Stimulated activated CD8-positive, alpha-beta memory T cell treated with anti-CD3 and anti-CD28 coated beads, Interleukin-12 subunit alpha, Interleukin-12 subunit beta, amount 100 ng/mL, for 24 hours (primary cell): ENCODE measurements at regions not wholly inside any gene's neighbourhood (a gene's known extent, or its start where the extent isn't known, plus 50 kb on each side); places are given as distances from the start of the nearest gene placed in this dataset.
"Not testable (repeated sequence)": the region's sequence is repeated elsewhere in the genome, so short reads cannot be mapped to it uniquely, and the experiment has no call there.

Experiments
- DNase-seq: peaks from one replicate; pipeline ENCODE4 v3.0.0-alpha.2; 2020; ENCODE audit errors: extremely low read depth

DNA sequence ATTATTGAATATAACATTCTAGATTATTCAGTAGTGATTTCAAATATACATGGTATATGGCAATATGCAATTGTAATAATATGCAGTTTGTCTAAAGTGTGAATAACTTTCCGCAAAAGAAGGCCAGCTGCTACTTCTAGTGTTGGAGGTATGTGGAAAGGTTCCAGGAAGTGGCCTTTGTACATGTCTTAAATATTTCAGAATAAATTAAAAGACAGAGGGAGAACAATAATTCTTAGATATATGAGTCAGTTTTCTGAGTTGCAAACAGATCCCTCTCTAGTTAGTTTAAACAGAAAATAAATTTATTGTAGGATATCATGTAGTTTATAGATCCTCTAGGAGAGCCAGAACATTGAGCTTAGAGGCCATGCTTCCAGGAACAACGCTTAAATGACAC is 210.8 kb upstream of the ELL2 start:
- no peak for DNase-seq

DNA sequence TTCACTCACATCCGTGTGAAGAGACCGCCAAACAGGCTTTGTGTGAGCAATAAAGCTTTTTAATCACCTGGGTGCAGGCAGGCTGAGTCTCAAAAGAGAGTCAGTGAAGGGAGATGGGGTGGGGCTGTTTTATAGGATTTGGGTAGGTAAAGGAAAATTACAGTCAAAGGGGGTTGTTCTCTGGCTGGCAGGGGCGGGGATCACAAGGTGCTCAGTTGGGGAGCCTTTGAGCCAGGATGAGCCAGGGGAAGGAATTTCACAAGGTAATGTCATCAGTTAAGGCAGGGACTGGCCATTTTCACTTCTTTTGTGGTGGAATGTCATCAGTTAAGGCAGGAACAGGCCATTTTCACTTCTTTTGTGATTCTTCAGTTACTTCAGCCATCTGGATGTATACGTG is 210.3 kb upstream of the ELL2 start:
- DNase-seq: not testable (repeated sequence)

- DNase-seq: not testable (repeated sequence)
Measured at GRCh38 chr5:96170481-96171125, 209.0 kb upstream of the ELL2 start.

- DNase-seq: not testable (repeated sequence)
Measured at GRCh38 chr5:96168833-96169232, 207.2 kb upstream of the ELL2 start.

DNA sequence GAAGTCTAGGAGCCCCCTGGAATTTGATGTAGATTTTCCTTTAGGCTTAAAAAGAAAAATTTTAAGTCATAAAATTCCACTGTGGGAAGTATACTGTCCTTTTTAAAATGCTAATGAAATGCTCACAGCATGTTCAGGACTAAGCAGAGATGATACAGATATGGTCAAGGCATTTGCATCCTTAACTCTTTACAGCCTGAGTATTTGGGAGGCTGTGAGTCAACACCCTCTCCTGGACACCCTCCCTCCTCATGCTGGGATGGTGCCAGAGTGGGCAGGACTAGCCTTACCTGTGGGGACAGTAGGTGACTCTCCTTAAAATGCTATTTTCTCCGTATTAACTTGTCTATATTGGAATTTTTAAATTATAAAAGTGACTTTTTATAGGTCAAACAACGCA is 197.4 kb upstream of the ELL2 start:
- DNase-seq: no peak

DNA sequence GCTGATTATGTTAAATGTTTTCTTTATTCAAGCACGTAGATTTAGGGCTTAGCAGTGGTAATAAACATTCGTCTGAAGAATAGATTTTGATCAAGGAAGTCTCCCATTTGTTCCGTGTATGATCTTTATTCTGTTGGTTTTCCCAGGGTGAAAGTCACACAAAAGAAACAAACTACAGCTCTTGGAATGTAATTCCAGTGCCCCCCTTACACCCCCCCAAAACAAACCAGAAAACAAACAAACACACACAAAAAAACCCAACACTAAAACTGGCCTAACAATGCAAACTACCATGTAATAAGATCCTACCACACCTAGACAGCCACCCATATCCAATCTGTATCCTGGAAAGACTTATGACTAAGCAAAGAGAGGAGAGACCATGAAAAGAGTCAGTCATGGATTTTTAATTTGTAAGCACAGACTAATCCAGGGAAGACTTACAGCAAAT is 196.2 kb upstream of the ELL2 start:
- DNase-seq: no peak

GRCh38 chr5:96157077-96157780 is 195.6 kb upstream of the ELL2 start:
- DNase-seq: no peak

DNA sequence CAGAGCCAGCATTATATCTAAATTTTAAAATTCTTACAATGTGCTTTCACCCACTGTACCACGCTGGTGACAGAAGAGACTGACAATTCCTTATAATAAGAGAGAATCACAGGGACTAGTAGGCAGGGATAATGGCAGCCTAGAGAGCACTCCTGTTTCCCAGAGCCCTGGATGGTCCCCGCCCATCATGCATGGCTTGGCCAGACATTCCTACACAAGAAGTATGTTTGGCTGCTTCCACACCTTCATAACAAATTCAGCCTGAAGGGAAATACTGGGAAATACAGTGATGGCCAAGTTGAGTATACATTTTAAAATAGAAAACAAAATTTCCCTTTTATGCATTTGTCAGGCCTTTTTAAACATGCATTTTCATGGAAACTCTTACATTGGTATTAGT is 193.5 kb upstream of the ELL2 start:
- no peak for DNase-seq

DNA sequence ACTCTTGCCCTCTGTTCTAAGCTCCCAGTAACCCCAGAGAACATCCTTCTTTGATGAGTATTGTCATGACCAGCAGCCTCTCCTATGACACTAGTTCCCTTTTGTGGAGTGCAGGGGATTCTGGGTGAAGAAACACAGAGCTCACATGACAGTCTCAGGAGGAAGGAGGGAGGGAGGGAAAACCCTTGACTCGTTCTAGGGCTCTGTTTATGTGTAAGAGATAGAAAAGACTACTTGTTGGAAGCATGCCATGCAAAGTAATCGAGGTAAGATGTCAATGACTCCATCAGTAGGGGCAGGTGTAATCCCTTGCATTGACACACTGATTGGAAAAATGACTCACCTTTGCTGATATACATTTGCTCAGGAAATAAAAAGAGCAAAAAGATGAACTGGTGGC is 190.2 kb upstream of the ELL2 start:
- DNase-seq: no peak

DNA sequence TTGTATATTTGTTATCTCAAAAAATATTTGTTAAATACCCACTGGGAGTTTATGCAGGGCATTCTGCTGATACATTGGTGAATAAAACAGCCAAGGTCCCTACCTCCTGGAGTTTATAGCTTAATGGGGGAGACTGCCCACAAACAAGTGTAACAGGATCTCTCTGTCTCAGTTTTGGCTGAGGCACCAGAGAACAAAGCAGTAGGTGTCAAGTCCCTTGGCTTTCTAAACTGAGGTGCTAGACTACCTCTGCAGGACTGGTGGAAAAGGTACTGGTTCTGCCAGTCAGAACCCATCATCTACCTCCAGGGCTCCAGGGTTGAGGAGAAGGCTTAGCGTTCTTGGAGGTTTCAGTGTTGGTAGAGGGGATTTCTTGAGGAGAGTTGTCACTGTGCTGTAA is 188.4 kb upstream of the ELL2 start:
- DNase-seq: no peak

- DNase-seq: no peak
Measured at GRCh38 chr5:96149546-96149945, 187.9 kb upstream of the ELL2 start.

- DNase-seq: no peak
Measured at GRCh38 chr5:96149021-96149420, 187.4 kb upstream of the ELL2 start.

DNA sequence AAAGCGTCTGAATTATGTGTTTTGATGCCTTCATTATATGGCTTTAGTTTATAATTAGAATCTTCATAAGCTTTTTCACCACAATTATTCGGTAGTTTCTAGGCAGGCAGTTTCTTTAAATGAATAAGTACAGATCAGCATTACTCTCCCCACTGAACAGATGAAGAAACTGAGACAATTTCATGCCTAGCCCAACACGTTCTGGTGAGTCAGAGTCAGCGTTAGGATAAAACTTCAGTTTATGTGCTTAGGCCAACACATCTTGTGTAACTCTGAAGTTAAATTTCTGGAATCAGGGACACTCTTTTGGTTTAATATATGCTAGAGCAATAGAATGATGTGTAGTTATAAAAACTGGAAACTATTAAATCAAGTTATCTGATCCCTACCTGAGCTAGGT is 186.7 kb upstream of the ELL2 start:
- no peak for DNase-seq

DNA sequence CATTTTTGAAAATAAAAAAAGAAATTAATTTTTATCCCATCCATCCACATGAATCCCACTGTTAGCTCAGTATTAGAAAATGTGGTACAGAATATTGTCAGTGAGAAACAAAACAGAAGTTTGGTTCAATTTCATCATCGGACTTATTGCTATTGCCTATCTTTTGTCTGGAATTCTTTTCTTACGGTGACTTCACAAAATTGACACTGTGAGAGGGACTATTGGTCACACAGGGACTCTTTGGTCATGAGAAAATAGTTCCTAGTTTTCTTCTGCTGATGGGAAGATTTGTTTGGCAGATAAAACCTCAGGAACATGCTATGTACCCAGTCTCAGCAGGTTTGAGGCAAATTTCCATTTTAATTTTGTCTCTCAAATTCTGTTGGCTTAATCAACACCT is 186.2 kb upstream of the ELL2 start:
- no peak for DNase-seq

DNA sequence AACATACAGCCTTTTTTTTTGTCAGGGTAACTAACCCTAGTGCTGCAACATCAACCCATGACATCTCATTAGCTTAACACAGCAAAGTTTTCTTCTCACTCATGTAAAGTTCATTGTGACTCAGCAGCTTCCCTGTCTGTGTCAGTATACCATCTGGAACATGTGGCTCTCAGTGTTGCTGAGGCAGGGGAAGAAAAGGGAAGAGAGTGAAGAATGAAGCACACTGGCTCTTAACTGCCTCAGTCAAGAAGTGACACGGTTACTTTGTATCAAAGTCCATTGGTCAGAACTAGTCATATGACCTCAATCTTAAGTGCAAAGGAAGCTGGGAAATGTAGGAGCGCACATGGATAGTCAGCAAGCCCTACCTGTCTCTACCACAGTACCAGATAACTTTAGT is 185.0 kb upstream of the ELL2 start:
- DNase-seq: no peak

DNA sequence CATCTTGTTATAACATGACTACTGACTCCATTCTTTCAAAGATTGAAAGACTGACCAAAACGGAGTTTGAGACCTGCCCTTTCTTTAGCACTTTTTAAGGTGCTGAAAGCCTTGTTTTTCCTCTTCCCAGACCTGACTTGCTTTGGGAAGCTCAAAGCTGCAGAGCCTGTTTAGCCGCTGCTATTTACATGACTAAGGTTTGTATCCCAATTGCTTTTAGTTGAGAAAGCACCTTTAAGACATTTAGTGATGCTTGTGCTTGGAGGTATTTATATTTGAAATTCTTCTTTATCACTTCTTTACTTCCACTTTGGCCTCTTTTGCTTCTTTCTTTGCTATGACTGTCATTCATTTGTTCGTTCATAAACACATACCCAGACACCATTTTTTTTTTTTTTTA is 182.6 kb upstream of the ELL2 start:
- DNase-seq: no peak

GRCh38 chr5:96143450-96143849 is 181.8 kb upstream of the ELL2 start:
- no peak for DNase-seq

GRCh38 chr5:96142786-96143434 is 181.3 kb upstream of the ELL2 start:
- no peak for DNase-seq

- no peak for DNase-seq
Measured at GRCh38 chr5:96142184-96142781, 180.6 kb upstream of the ELL2 start.

GRCh38 chr5:96141749-96142148 is 180.1 kb upstream of the ELL2 start:
- no peak for DNase-seq

DNA sequence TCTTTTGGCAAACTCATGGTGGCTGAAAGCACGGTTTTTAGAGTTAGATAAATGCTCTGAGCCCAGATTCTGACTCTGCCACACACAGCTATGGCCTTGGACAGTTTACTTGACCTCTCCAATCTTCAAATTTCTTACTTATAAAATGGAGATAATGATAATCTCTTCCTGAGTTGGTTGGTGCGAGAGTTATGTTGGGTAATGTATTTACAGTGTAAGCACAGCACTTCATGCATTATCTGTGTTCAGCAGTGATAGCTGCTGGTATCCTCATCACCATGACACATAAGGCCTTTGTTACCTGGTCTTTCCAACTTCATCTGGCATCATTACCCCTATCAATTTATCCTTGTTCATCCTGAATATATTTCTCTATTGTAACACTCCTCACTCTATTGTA is 178.8 kb upstream of the ELL2 start:
- DNase-seq: no peak

DNA sequence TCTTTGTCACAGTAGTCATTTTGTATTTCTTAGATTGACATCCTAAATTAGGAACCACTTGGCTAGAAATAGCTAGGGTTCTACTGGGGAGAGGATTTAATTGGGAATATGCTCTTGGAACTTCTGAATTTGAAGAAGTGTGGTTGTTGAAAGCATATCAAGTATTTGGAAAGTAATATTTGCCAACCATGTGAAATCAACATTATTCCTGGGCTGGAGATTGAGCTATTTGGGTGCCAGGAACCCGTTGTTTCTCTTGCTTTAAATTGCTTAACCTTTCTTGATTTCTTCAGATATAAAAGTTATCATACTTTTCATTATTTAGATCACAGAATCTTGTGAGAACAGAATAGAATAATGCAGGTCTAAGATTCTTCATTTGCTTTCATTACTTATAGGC is 178.4 kb upstream of the ELL2 start:
- no peak for DNase-seq

- no peak for DNase-seq
Measured at GRCh38 chr5:96134886-96135285, 173.2 kb upstream of the ELL2 start.
